IMR-90 (cell line): ENCODE measurements at regions not wholly inside any gene's neighbourhood (a gene's known extent, or its start where the extent isn't known, plus 50 kb on each side); places are given as distances from the start of the nearest gene placed in this dataset.

Experiments used
- ATAC-seq: fragments of 200-7000 bp; cut with Tn5 transposase; 2 replicates; pipeline ENCODE4 v1.9.1; 2020; ENCODE audit warnings: low read depth, mild to moderate bottlenecking, moderate library complexity
- BruUV-seq: library from RNA; stranded (reverse); fragments of 400-500 nt; replicated peaks from 2 replicates; lab custom pipeline; 2021; lab: Mats Ljungman, UMichigan
- CTCF ChIA-PET: fragments of 300-600 bp; formaldehyde crosslinking; extraction: SDS; loops from one replicate; lab custom pipeline; 2021; ENCODE audit warnings: antibody characterized with exemption; lab: Yijun Ruan, JAX
- POLR2A ChIA-PET: fragments of 300-600 bp; sonication (Branson Sonifier 250); formaldehyde crosslinking; loops from one replicate; lab custom pipeline; 2022; ENCODE audit warnings: antibody characterized with exemption; ENCODE audit not compliant: unreplicated experiment; lab: Charles Lee
- DNase-seq: peaks from one replicate; pipeline ENCODE4 v3.0.0; 2013
- H2AFZ ChIP-seq: replicated peaks from 2 replicates; pipeline ENCODE3; 2013; ENCODE audit warnings: low read length, mild to moderate bottlenecking; ENCODE audit not compliant: poor library complexity
- H2AK5ac ChIP-seq: 2 replicates; pipeline ENCODE4 v1.6.1; 2013; ENCODE audit warnings: low read depth, low read length, inconsistent platforms
- H2AK9ac ChIP-seq: replicated peaks from 2 replicates; pipeline ENCODE3; 2013; ENCODE audit warnings: mild to moderate bottlenecking, low read depth, low read length, moderate library complexity; ENCODE audit not compliant: poor library complexity
- H2BK120ac ChIP-seq: 2 replicates; pipeline ENCODE4 v1.6.1; 2013; ENCODE audit warnings: low read depth, low read length, inconsistent platforms
- H2BK15ac ChIP-seq: 3 replicates; pipeline ENCODE4 v1.6.1; 2013; ENCODE audit warnings: low read depth, low read length, inconsistent platforms
- H2BK20ac ChIP-seq: 2 replicates; pipeline ENCODE4 v1.6.1; 2013; ENCODE audit warnings: low read depth, mild to moderate bottlenecking, inconsistent platforms, low read length, moderate library complexity
- H2BK5ac ChIP-seq: 2 replicates; pipeline ENCODE4 v1.6.1; 2013; ENCODE audit warnings: mild to moderate bottlenecking, low read depth, low read length, inconsistent platforms; ENCODE audit not compliant: poor library complexity, severe bottlenecking
- H3K14ac ChIP-seq: replicated peaks from 2 replicates; pipeline ENCODE4 v1.6.1; 2013; ENCODE audit warnings: low read depth, low read length, inconsistent platforms
- H3K18ac ChIP-seq: 2 replicates; pipeline ENCODE4 v1.6.1; 2013; ENCODE audit warnings: low read depth, low read length, control low read depth
- H3K23ac ChIP-seq: 2 replicates; pipeline ENCODE4 v1.6.1; 2013; ENCODE audit warnings: low read depth, low read length, inconsistent platforms
- H3K27ac ChIP-seq: 2 replicates; pipeline ENCODE4 v1.5.1; 2013; ENCODE audit warnings: mild to moderate bottlenecking, control low read depth, low read length; ENCODE audit not compliant: insufficient read depth
- H3K27me3 ChIP-seq: 2 replicates; pipeline ENCODE4 v1.6.1; 2013; ENCODE audit warnings: low read length; ENCODE audit not compliant: control insufficient read depth, insufficient read depth
- H3K36me3 ChIP-seq: 2 replicates; pipeline ENCODE4 v1.6.1; 2013; ENCODE audit warnings: low read length, mixed read lengths; ENCODE audit not compliant: control insufficient read depth, insufficient read depth
- H3K4ac ChIP-seq: 2 replicates; pipeline ENCODE4 v1.6.1; 2013; ENCODE audit warnings: low read depth, low read length, inconsistent platforms
- H3K4me1 ChIP-seq: 2 replicates; pipeline ENCODE4 v1.6.1; 2013; ENCODE audit warnings: low read length, mixed read lengths; ENCODE audit not compliant: control insufficient read depth, insufficient read depth
- H3K4me2 ChIP-seq: 2 replicates; pipeline ENCODE4 v1.6.1; 2013; ENCODE audit warnings: low read depth, mild to moderate bottlenecking, control low read depth, low read length, moderate library complexity
- H3K4me3 ChIP-seq: 2 replicates; pipeline ENCODE4 v1.5.1; 2013; ENCODE audit warnings: low read depth, mild to moderate bottlenecking, control low read depth, low read length, moderate library complexity; ENCODE audit not compliant: insufficient read depth
- H3K56ac ChIP-seq: 2 replicates; pipeline ENCODE4 v1.6.1; 2013; ENCODE audit warnings: low read length, inconsistent platforms; ENCODE audit not compliant: insufficient read depth; ENCODE audit errors: extremely low read depth
- H3K79me1 ChIP-seq, 2 experiments: 2 replicates each; pipeline ENCODE4 v1.6.1; 2013; ENCODE audit warnings: low read length in 2 of 2, inconsistent platforms in 1 of 2, low read depth in 1 of 2
- H3K9ac ChIP-seq: 2 replicates; pipeline ENCODE4 v1.6.1; 2013; ENCODE audit warnings: low read depth, low read length, control low read depth
- H3K9me1 ChIP-seq: 2 replicates; pipeline ENCODE4 v1.6.1; 2013; ENCODE audit warnings: low read length, inconsistent platforms; ENCODE audit not compliant: insufficient read depth
- H3K9me3 ChIP-seq: 2 replicates; pipeline ENCODE4 v1.6.1; 2013; ENCODE audit warnings: low read length; ENCODE audit not compliant: control insufficient read depth, insufficient read depth
- H4K20me1 ChIP-seq: 2 replicates; pipeline ENCODE4 v1.6.1; 2013; ENCODE audit warnings: low read length, inconsistent platforms; ENCODE audit not compliant: insufficient read depth
- H4K5ac ChIP-seq: 2 replicates; pipeline ENCODE4 v1.6.1; 2013; ENCODE audit warnings: mild to moderate bottlenecking, low read depth, low read length, control low read depth
- H4K8ac ChIP-seq, 2 experiments: 2 replicates each; pipeline ENCODE4 v1.6.1; 2013; ENCODE audit warnings: low read depth in 2 of 2, low read length in 2 of 2, control low read depth in 1 of 2, inconsistent platforms in 1 of 2
- H4K91ac ChIP-seq: 2 replicates; pipeline ENCODE4 v1.6.1; 2013; ENCODE audit warnings: low read depth, low read length, inconsistent platforms; ENCODE audit not compliant: insufficient read depth
- FOS ChIP-seq: fragments of 150-350 bp; IDR thresholded peaks from 2 replicates; pipeline ENCODE4 v1.6.1; 2016; ENCODE audit warnings: low read depth, low read length
- POLR2A ChIP-seq: IDR thresholded peaks from 2 replicates; pipeline ENCODE4 v1.6.1; 2012; ENCODE audit warnings: mild to moderate bottlenecking, low read depth, low read length
- WGBS, 2 experiments: methylation state at CpG; one replicate each; pipeline versions ENCODE4 v1.1.5 to v1.1.7; 2013; ENCODE audit warnings: missing lambda C conversion rate in 2 of 2; ENCODE audit not compliant: insufficient read length in 1 of 2; ENCODE audit errors: extremely low coverage in 2 of 2; 5-methylcytosine and 5-hydroxymethylcytosine counted together
- dilution Hi-C: fragments of 300-500 bp; cut with HindIII; formaldehyde crosslinking; loops from one replicate; pipeline ENCODE4 v1.14.3; 2018; ENCODE audit warnings: low sequenced_read_pairs; ENCODE audit not compliant: unreplicated experiment
- in situ Hi-C: fragments of 300-500 bp; cut with MboI; formaldehyde crosslinking; loops from 3 replicates; pipeline ENCODE4 v1.14.3; 2019; ENCODE audit warnings: low sequenced_read_pairs, inconsistent platforms, mixed read lengths
- intact Hi-C: fragments of 100-400 bp; cut with micrococcal nuclease; formaldehyde crosslinking; loops from 2 replicates; pipeline ENCODE4 v1.10.0; 2022

DNA sequence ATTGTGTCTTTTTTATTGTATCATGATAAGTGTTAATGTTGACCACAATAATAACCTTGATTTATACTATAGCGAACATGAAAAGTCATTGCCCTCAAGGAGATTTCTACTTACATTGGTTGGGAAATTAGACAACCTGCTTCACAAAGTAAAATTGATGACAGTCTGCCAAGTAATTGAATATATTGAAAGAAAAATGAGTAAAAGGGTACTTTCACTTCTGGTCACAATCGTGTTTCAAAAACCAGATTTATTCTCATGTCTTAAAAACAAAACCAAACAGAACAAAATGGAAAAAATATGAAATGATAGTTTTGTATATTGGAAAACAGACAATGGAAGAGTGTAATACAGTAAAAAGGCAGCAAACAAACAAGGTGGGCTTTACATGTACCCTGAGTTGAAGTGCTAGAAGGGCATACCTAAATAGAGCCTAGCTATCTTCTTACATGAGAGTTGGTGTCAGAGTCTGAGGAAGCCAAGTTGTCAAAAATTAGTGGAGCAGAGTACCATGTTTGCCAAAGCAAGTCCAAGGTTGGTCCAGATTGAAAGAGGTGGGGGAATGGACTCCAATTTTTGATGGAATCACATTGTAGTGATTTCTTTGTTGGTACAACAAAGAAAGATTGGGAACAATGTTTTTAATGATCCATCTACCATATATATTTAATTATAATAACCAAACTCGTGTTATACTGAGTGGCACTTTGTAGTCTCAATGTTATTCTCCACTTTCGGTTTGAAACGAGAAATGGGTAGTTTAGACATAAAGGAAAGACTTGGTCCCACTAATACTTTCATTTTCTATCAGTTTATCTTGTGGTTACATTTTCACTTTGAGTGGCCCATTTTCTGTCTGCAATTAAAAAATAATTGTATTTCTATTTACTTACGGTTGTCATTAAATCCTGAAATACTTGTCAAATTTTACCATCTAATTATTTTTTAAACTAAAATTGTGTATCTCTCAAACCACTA, 775.6 kb downstream of the STIM2 start:
- dilution Hi-C loops = no loop called here

More for the DNA sequence above, 775.6 kb downstream of the STIM2 start:
- H3K18ac ChIP-seq = no peak overlapping the region
- no peak overlapping the region for H3K14ac ChIP-seq
- H4K20me1 ChIP-seq = no peaks in the 10 kb centered on the region
- no peaks in the 10 kb centered on the region for H3K27me3 ChIP-seq
- POLR2A ChIA-PET = no interaction called here
- H3K9ac ChIP-seq = no peak overlapping the region
- H4K91ac ChIP-seq = no peak overlapping the region
- no peak for DNase-seq
- CTCF ChIA-PET = no interaction called here
- H2BK120ac ChIP-seq = no peak overlapping the region
- H3K4ac ChIP-seq = no peak overlapping the region
- no CpG with 5 or more reads among the region's 6 CpGs for WGBS, 2 experiments
- H2AK5ac ChIP-seq = no peak overlapping the region
- in situ Hi-C loops = no loop called here
- H2BK5ac ChIP-seq = no peak overlapping the region
- no peak overlapping the region for H2AK9ac ChIP-seq
- no peaks in the 10 kb centered on the region for H3K36me3 ChIP-seq
- H3K27ac ChIP-seq = no peak overlapping the region
- no TSS peak for BruUV-seq
- no peak for ATAC-seq
- H2BK15ac ChIP-seq = no peak overlapping the region
- H3K4me2 ChIP-seq = no peak overlapping the region
- H4K5ac ChIP-seq = no peak overlapping the region
- H2BK20ac ChIP-seq = no peak overlapping the region
- H2AFZ ChIP-seq = no peak overlapping the region
- H3K4me3 ChIP-seq = no peak overlapping the region
- H3K9me3 ChIP-seq = no peaks in the 10 kb centered on the region
- H3K9me1 ChIP-seq = no peaks in the 10 kb centered on the region
- no peak for TF ChIP-seq POLR2A
- TF ChIP-seq FOS = no peak
- intact Hi-C loops = no loop called here
- no peak overlapping the region for H4K8ac ChIP-seq
- no peaks in the 10 kb centered on the region for H3K4me1 ChIP-seq
- no peaks in the 10 kb centered on the region for H3K79me1 ChIP-seq
- no peak overlapping the region for H3K23ac ChIP-seq
- H3K56ac ChIP-seq = no peak overlapping the region
